IMR-90 (cell line): ENCODE measurements at regions not wholly inside any gene's neighbourhood (a gene's known extent, or its start where the extent isn't known, plus 50 kb on each side); places are given as distances from the start of the nearest gene placed in this dataset.

Experiments
- CTCF ChIP-seq: conservative IDR thresholded peaks from 2 replicates; pipeline ENCODE4 v1.5.1; 2012; ENCODE audit warnings: mild to moderate bottlenecking, low read depth, low read length, improper control_type of control experiment
- ELK1 ChIP-seq: fragments of 150-350 bp; IDR thresholded peaks from 2 replicates; pipeline ENCODE4 v1.6.1; 2016; ENCODE audit warnings: low read depth, mild to moderate bottlenecking, low read length, moderate library complexity, borderline replicate concordance
- RAD21 ChIP-seq: IDR thresholded peaks from 2 replicates; pipeline ENCODE4 v1.6.1; 2012; ENCODE audit warnings: low read length, improper control_type of control experiment
- SMC3 ChIP-seq: fragments of 150-350 bp; IDR thresholded peaks from 2 replicates; pipeline ENCODE4 v1.6.1; 2016; ENCODE audit warnings: low read depth, mild to moderate bottlenecking, antibody characterized with exemption, low read length, moderate library complexity

- no peak for TF ChIP-seq CTCF
- no peak for TF ChIP-seq ELK1
- no peak for TF ChIP-seq RAD21
- no peak for TF ChIP-seq SMC3
Measured at GRCh38 chr9:118558891-118559290, 810.3 kb downstream of the BRINP1 start.
